ENCODE measurements at regions not wholly inside any gene's neighbourhood (a gene's known extent, or its start where the extent isn't known, plus 50 kb on each side); places are given as distances from the start of the nearest gene placed in this dataset.

GRCh38 chr3:110126065-110126464, 788.7 kb upstream of the DPPA4 start:
- DNase-seq, result no peak

GRCh38 chr3:110133971-110134370, 796.6 kb upstream of the DPPA4 start:
- no peak for DNase-seq

- DNase-seq, result no peak
Observed at GRCh38 chr3:110139048-110139447, 801.7 kb upstream of the DPPA4 start.

DNA sequence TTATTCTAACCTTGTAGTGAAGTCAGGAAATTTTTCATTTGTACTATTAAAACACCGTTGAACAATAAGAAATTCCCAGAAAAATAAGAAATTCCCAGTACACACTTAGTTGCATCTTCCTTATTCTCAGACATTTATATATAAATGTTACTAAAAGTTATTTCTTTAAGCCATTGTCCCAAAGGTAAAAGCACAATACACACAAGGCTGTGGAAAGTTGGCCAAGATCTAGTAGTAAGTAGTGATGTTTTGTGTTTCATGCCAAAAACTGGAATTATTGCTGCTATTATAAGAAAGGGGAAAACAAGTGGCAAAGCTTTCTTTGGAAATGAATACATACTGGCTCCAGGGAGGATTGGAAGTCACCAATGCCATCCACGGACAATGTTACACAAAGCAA, 802.5 kb upstream of the DPPA4 start:
- no peak for DNase-seq

DNA sequence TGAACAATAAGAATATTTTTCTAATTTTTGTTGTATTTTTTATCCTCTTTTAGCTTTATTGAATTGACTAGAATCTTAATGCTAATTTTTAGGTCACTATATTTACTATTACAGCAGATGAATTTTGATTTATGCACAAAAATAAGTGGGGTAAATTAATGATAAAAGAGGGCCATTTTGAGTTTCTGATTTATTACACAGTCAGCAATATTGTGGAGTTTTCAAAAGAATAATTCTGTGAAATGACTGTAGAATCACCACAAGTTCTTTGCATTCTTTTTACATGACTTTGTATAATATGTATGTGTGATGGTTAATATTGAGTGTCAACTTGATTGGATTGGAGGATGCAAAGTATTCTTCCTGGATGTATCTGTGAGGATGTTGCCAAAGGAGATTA, 812.4 kb upstream of the DPPA4 start:
- DNase-seq, result no peak

DNA sequence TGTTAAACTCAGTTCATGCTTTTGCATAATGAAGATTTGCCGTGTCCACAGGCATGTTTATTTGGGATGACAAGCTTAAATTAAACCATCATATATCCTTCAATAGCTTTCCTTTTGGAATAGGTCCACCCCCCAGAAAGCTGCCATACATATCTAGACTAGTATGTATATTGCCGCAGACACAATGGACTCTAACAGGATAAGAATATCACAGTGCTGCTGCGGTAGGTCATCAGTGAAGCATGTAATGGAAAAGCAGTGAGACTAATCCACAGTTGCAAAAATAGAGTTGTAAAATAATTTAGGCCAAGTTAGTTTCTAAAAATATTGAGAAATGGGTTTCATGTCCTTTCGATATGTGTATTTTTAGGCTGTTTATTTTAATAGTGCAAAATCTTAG, 819.9 kb upstream of the DPPA4 start:
- no peak for DNase-seq

GRCh38 chr3:110164632-110165369, 827.5 kb upstream of the DPPA4 start:
- DNase-seq, result no peak

DNA sequence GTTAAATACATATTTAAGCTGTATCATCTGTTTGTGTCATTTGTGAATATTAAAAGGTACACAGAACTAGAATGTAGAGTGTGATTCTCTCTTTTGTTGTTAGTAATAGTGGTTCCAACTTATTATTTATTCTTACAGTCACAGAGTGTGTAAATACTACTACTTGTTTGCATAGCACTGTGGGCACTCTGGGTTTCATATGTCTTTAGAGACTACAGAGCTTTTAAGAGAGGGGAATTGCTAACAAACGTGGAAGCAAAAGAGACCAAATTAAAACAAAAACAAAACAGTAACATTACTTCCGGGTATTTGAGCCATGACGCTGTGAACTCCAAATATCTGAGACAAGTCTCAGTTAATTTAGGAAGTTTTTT, 828.0 kb upstream of the DPPA4 start:
- DNase-seq, result no peak

DNA sequence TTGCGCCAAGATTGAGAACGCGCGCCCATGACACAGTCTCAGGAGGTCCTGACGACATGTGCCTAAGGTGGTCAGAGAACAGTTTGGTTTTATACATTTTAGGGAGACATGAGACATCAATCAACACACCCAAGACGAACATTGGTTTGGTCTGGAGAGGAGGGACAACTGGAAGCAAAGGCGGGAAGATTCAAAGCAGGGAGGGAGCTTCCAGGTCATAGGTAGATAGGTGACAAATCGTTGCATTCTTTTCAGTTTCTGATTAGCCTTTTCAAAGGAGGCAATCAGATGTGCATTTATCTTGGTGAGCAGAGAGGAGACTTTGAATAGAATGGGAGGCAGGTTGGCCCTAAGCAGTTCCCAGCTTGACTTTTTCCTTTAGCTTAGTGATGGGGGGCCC, 828.4 kb upstream of the DPPA4 start:
- DNase-seq, result no peak

GRCh38 chr3:110166791-110167190, 829.4 kb upstream of the DPPA4 start:
- no peak for DNase-seq

DNA sequence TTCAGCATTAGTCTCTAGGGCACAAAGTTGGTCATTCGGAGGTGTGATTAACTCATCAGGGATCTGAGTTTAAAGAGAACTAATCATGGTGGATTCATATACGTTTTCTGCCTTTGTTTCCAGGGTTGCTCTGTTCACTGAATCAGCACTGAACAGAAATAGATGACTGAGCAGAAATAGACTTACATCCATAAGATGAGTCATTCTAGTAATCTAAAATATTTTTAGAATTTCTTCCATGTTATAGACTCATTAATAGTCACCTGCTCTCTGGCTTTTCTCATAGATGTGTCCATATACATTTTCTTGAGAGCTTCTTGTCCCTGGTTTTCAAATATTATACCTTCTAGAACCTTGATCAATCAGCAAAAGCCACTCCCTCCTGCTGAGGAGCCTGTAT, 837.6 kb upstream of the DPPA4 start:
- DNase-seq, result no peak

DNA sequence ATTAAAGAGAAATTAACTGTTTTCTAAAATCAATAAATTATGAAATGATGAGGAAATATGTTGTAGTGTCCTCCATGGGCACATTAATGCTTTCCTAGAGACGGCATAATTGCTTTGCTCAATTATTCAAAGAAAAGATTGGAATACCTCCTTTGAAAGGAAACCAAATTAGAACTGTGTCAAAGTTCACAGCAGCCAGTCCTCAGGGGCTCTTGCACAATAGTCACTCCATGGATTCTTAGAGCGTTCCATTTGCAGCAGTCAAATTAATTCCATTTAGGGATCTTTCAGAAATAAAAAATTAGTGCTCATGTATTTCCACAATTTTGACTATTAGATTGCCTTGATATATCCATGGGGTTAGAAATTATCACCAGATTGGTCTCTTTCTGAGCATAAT, 841.6 kb upstream of the DPPA4 start:
- DNase-seq, result no peak

GRCh38 chr3:110180733-110181132, 843.4 kb upstream of the DPPA4 start:
- no peak for DNase-seq

- no peak for DNase-seq
Observed at GRCh38 chr3:110181226-110181625, 843.9 kb upstream of the DPPA4 start.

DNA sequence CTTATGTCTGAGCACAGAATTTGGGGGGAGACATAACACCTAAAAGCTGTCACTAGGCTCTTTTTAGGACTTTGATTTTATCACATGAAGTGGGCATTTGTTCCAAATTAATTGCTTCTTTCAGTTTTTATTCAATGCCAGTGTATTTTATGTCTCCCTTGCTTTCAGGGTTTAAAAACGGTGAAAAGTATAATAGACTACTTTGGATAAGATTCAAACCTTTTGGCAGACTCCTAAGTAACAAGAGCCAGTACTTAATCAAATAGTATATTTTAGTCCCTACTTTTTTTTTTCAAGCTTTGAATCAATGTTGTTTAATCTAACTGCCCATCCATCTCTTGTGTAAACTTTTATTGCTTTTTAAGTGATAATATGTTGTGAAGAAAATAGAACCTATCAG, 847.2 kb upstream of the DPPA4 start:
- no peak for DNase-seq

DNA sequence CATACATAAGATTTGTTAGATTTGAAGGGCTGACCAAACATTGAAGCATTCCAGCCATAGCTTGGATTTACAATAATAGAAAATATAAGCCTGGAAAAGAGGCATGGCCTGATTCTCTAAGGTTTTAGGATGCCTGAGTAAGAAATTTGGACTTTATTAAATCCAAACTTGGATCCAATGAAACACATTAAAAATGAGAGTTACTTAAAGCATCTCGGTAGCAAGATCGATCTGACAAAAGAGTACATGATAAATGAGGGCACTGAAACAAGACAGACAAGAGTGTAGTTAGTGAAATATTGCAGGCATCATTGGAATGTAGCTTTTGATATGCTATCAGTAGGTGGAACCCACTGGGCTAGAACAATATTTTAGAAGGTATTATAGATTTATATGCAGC, 855.7 kb upstream of the DPPA4 start:
- no peak for DNase-seq

- no peak for DNase-seq
Observed at GRCh38 chr3:110198717-110199587, 861.6 kb upstream of the DPPA4 start.

DNA sequence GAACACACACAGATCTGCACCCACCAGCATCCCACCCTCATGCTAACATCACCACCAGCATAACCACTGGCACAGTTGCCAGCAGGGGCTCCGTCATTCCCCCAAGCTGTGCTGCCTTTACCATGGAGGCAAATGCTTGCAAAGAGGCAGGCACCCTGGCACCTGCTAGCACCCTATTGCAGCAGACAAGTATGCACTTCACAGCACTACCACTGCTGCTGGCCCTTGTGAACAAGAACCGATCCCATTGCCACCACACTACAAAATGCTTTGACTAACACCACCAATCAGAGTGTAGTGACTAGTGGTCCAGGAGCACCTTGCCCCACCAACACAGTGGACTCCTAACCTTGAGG, 862.2 kb upstream of the DPPA4 start:
- DNase-seq, result no peak

GRCh38 chr3:110210086-110210660, 861.4 kb upstream of the NECTIN3 start:
- no peak for DNase-seq

- no peak for DNase-seq
Observed at GRCh38 chr3:110226645-110227044, 845.0 kb upstream of the NECTIN3 start.

GRCh38 chr3:110227991-110228390, 843.6 kb upstream of the NECTIN3 start:
- no peak for DNase-seq

GRCh38 chr3:110234831-110235230, 836.8 kb upstream of the NECTIN3 start:
- no peak for DNase-seq

DNA sequence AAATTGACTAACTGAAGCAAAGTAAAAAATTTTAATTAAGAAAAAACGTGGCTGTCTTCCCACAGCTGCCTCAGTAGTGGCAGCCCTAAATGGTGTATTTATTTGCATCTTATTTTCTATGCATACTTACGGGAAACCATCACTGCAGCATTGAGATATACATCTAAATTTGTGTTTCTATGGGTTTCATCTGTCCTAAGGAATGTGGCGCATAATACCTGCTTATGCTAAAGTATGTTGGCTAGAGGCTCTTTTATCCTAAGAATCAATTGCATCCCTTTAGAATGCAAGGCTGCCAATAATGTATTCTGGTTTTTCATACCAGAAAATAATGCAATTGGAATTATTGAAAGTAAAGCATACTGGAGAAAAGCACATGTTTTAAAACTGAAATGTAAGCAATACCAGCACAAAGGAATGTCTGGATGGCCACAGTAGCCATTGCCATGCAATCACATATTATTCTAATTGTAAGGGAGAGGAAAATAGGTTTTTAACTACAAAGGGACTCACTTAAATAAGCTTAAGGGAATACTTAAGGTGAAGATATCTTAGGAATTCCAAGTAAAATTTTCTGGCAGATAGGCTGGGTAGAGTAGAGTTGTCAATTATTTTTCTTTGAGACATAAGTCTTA, 834.5 kb upstream of the NECTIN3 start:
- DNase-seq, result no peak

DNA sequence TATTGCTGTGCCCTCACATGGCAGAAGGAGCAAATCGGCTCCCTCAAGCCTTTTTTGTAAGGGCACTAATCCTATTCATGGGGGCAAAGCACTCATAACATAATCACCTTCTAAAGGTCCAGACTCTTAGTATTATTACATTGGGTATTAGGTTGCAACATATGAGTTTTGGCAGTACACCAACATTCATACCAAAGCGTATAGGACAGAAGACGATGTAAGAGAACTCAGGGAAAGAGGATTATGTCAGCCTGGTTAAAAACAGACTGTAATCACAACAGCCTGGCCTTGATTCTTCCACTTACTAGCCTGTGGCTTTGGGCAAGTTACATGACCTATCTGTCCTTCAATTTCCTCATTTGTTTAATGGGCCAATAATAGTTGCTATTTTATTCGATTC, 828.5 kb upstream of the NECTIN3 start:
- DNase-seq, result no peak
